ENCODE measurements at regions not wholly inside any gene's neighbourhood (a gene's known extent, or its start where the extent isn't known, plus 50 kb on each side); places are given as distances from the start of the nearest gene placed in this dataset.

DNA sequence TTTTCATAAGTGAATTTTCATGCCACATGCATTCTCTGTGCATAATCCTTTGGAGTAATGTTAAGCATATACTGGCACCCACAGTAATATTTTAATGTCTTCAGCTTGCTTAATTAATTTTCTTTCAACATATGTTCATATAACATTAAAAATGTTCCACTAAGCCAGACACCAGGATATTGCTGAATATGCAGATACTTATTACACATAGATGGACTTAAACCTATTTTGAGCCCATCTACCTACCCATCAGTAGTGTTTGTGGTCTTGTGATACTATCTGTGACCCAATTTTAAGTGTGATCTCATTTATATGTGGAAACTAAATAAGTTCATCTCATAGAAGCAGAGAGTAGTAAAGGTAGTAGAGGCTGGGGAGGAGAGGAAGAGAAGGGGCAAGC is 379.5 kb upstream of the JAG1 start:
- no peaks in the 10 kb centered on the region for H3K4me1 ChIP-seq (ENCODE audit: control insufficient read depth in 3 of 3, insufficient read depth in 3 of 3, low read length in 3 of 3)

GRCh38 chr20:11054266-11054993 is 380.6 kb upstream of the JAG1 start:
- Histone ChIP-seq H3K36me3 (ENCODE audit: control insufficient read depth in 3 of 3, insufficient read depth in 3 of 3, low read length in 3 of 3) (no peaks in the 10 kb centered on the region), H3K9ac (ENCODE audit: low read depth in 1 of 3, low read length in 3 of 3) (no peak overlapping the region), H3K4me3 (ENCODE audit: low read length in 3 of 3) (no peak overlapping the region), H3K9me3 (ENCODE audit: control insufficient read depth in 3 of 3, low read length in 3 of 3) (no peaks in the 10 kb centered on the region), H3K27me3 (ENCODE audit: control insufficient read depth in 3 of 3, insufficient read depth in 3 of 3, low read length in 3 of 3) (no peaks in the 10 kb centered on the region), H3K4me1 (ENCODE audit: control insufficient read depth in 3 of 3, insufficient read depth in 3 of 3, low read length in 3 of 3) (no peaks in the 10 kb centered on the region), H3K27ac (ENCODE audit: low read depth, low read length) (no peak overlapping the region)

More for the DNA sequence above, 379.5 kb upstream of the JAG1 start:
- H3K9me3 ChIP-seq (ENCODE audit: control insufficient read depth in 3 of 3, low read length in 3 of 3): no peaks in the 10 kb centered on the region
- H3K4me3 ChIP-seq (ENCODE audit: low read length in 3 of 3): no peak overlapping the region
- H3K27ac ChIP-seq (ENCODE audit: low read depth, low read length): no peak overlapping the region
- H3K9ac ChIP-seq (ENCODE audit: low read depth in 1 of 3, low read length in 3 of 3): no peak overlapping the region
- no peaks in the 10 kb centered on the region for H3K36me3 ChIP-seq (ENCODE audit: control insufficient read depth in 3 of 3, insufficient read depth in 3 of 3, low read length in 3 of 3)
- H3K27me3 ChIP-seq (ENCODE audit: control insufficient read depth in 3 of 3, insufficient read depth in 3 of 3, low read length in 3 of 3): no peaks in the 10 kb centered on the region

- Histone ChIP-seq H3K4me3 (ENCODE audit: low read length in 3 of 3) (no peak overlapping the region), H3K9me3 (ENCODE audit: control insufficient read depth in 3 of 3, low read length in 3 of 3) (no peaks in the 10 kb centered on the region), H3K27me3 (ENCODE audit: control insufficient read depth in 3 of 3, insufficient read depth in 3 of 3, low read length in 3 of 3) (no peaks in the 10 kb centered on the region), H3K36me3 (ENCODE audit: control insufficient read depth in 3 of 3, insufficient read depth in 3 of 3, low read length in 3 of 3) (no peaks in the 10 kb centered on the region), H3K27ac (ENCODE audit: low read depth, low read length) (no peak overlapping the region), H3K4me1 (ENCODE audit: control insufficient read depth in 3 of 3, insufficient read depth in 3 of 3, low read length in 3 of 3) (no peaks in the 10 kb centered on the region), H3K9ac (ENCODE audit: low read depth in 1 of 3, low read length in 3 of 3) (no peak overlapping the region)
Observed at GRCh38 chr20:11056414-11056813, 382.6 kb upstream of the JAG1 start.

GRCh38 chr20:11057624-11058023 is 383.8 kb upstream of the JAG1 start:
- Histone ChIP-seq H3K4me3 (ENCODE audit: low read length in 3 of 3) (no peak overlapping the region), H3K27ac (ENCODE audit: low read depth, low read length) (no peak overlapping the region), H3K4me1 (ENCODE audit: control insufficient read depth in 3 of 3, insufficient read depth in 3 of 3, low read length in 3 of 3) (no peaks in the 10 kb centered on the region), H3K27me3 (ENCODE audit: control insufficient read depth in 3 of 3, insufficient read depth in 3 of 3, low read length in 3 of 3) (no peaks in the 10 kb centered on the region), H3K9me3 (ENCODE audit: control insufficient read depth in 3 of 3, low read length in 3 of 3) (no peaks in the 10 kb centered on the region), H3K9ac (ENCODE audit: low read depth in 1 of 3, low read length in 3 of 3) (no peak overlapping the region), H3K36me3 (ENCODE audit: control insufficient read depth in 3 of 3, insufficient read depth in 3 of 3, low read length in 3 of 3) (no peaks in the 10 kb centered on the region)

DNA sequence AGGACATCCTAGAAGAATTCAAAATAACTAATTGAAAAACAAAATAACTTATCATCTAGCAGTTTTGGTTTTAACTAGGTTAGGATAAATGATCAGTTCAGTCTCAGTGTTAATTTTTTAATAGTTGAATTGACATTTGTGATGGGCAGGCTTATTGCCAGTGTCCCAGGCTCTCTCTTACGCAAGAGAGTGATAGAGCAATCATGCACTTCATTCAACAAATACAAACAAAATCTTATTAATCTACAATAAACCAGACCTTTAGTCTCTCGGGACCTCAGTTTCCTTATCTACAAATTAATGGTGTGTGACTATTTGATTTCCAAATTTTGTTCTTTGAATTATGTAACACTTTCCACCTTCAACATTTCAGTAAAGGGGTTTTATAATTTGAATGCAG is 385.9 kb upstream of the JAG1 start:
- Histone ChIP-seq H3K9ac (ENCODE audit: low read depth in 1 of 3, low read length in 3 of 3) (no peak overlapping the region), H3K4me3 (ENCODE audit: low read length in 3 of 3) (no peak overlapping the region), H3K27me3 (ENCODE audit: control insufficient read depth in 3 of 3, insufficient read depth in 3 of 3, low read length in 3 of 3) (no peaks in the 10 kb centered on the region), H3K36me3 (ENCODE audit: control insufficient read depth in 3 of 3, insufficient read depth in 3 of 3, low read length in 3 of 3) (no peaks in the 10 kb centered on the region), H3K27ac (ENCODE audit: low read depth, low read length) (no peak overlapping the region), H3K9me3 (ENCODE audit: control insufficient read depth in 3 of 3, low read length in 3 of 3) (no peaks in the 10 kb centered on the region), H3K4me1 (ENCODE audit: control insufficient read depth in 3 of 3, insufficient read depth in 3 of 3, low read length in 3 of 3) (no peaks in the 10 kb centered on the region)

- peaks cover 0 to 4% (median 0%) of the 10 kb centered on the region in 3 donors for H3K4me1 ChIP-seq (ENCODE audit: control insufficient read depth in 3 of 3, insufficient read depth in 3 of 3, low read length in 3 of 3)
- no peak overlapping the region for H3K9ac ChIP-seq (ENCODE audit: low read depth in 1 of 3, low read length in 3 of 3)
- no peaks in the 10 kb centered on the region for H3K36me3 ChIP-seq (ENCODE audit: control insufficient read depth in 3 of 3, insufficient read depth in 3 of 3, low read length in 3 of 3)
- H3K9me3 ChIP-seq (ENCODE audit: control insufficient read depth in 3 of 3, low read length in 3 of 3): no peaks in the 10 kb centered on the region
- H3K27me3 ChIP-seq (ENCODE audit: control insufficient read depth in 3 of 3, insufficient read depth in 3 of 3, low read length in 3 of 3): no peaks in the 10 kb centered on the region
- no peak overlapping the region for H3K4me3 ChIP-seq (ENCODE audit: low read length in 3 of 3)
- H3K27ac ChIP-seq (ENCODE audit: low read depth, low read length): no peak overlapping the region
Observed at GRCh38 chr20:11060423-11061185, 386.8 kb upstream of the JAG1 start.

- Histone ChIP-seq H3K4me1 (ENCODE audit: control insufficient read depth in 3 of 3, insufficient read depth in 3 of 3, low read length in 3 of 3) (peaks cover 0 to 9% (median 4%) of the 10 kb centered on the region in 3 donors), H3K27me3 (ENCODE audit: control insufficient read depth in 3 of 3, insufficient read depth in 3 of 3, low read length in 3 of 3) (no peaks in the 10 kb centered on the region), H3K36me3 (ENCODE audit: control insufficient read depth in 3 of 3, insufficient read depth in 3 of 3, low read length in 3 of 3) (no peaks in the 10 kb centered on the region), H3K4me3 (ENCODE audit: low read length in 3 of 3) (no peak overlapping the region), H3K9me3 (ENCODE audit: control insufficient read depth in 3 of 3, low read length in 3 of 3) (no peaks in the 10 kb centered on the region), H3K27ac (ENCODE audit: low read depth, low read length) (no peak overlapping the region), H3K9ac (ENCODE audit: low read depth in 1 of 3, low read length in 3 of 3) (no peak overlapping the region)
Observed at GRCh38 chr20:11063444-11063843, 389.6 kb upstream of the JAG1 start.

DNA sequence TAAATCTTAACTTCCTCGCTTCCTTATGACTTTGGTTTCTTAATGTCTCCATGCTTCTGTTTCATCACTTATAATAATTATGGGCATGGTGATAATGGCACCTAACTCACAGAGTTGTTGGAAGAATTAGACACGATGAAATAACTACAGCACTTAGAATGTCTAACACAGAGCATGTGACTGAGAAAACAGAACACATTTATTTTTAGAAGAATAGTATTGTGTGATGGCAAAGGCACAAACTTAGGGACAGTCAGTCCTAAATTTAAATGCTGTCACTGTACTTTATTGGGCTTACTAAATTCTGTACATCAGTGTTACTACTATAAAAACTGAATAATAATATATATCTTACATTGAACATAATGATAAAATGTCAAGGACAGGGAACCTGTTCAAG is 391.1 kb upstream of the JAG1 start:
- Histone ChIP-seq H3K27ac (ENCODE audit: low read depth, low read length) (no peak overlapping the region), H3K4me1 (ENCODE audit: control insufficient read depth in 3 of 3, insufficient read depth in 3 of 3, low read length in 3 of 3) (peaks cover 0 to 9% (median 4%) of the 10 kb centered on the region in 3 donors), H3K27me3 (ENCODE audit: control insufficient read depth in 3 of 3, insufficient read depth in 3 of 3, low read length in 3 of 3) (no peaks in the 10 kb centered on the region), H3K4me3 (ENCODE audit: low read length in 3 of 3) (no peak overlapping the region), H3K9me3 (ENCODE audit: control insufficient read depth in 3 of 3, low read length in 3 of 3) (no peaks in the 10 kb centered on the region), H3K36me3 (ENCODE audit: control insufficient read depth in 3 of 3, insufficient read depth in 3 of 3, low read length in 3 of 3) (no peaks in the 10 kb centered on the region), H3K9ac (ENCODE audit: low read depth in 1 of 3, low read length in 3 of 3) (no peak overlapping the region)

DNA sequence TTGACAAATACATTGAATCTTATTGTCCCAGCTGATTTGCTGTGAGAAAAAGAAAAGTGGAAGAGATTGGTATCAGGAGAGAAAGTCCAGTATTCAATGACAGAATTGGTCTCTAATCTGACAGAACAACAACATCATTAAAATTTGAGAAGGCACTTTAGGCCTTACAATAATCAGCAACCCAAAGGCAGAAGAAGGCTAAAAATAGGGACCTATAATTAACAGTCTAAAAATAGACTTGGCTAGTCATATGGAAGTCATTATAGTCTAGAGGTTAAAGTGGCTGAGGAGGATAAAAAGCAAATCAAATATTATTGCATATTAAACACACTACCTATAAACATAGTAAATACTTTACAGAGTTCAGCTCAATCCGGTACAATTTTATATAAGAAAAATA is 393.6 kb upstream of the JAG1 start:
- Histone ChIP-seq H3K27ac (ENCODE audit: low read depth, low read length) (no peak overlapping the region), H3K4me1 (ENCODE audit: control insufficient read depth in 3 of 3, insufficient read depth in 3 of 3, low read length in 3 of 3) (peaks cover 0 to 9% (median 4%) of the 10 kb centered on the region in 3 donors), H3K9ac (ENCODE audit: low read depth in 1 of 3, low read length in 3 of 3) (no peak overlapping the region), H3K36me3 (ENCODE audit: control insufficient read depth in 3 of 3, insufficient read depth in 3 of 3, low read length in 3 of 3) (no peaks in the 10 kb centered on the region), H3K27me3 (ENCODE audit: control insufficient read depth in 3 of 3, insufficient read depth in 3 of 3, low read length in 3 of 3) (no peaks in the 10 kb centered on the region), H3K9me3 (ENCODE audit: control insufficient read depth in 3 of 3, low read length in 3 of 3) (no peaks in the 10 kb centered on the region), H3K4me3 (ENCODE audit: low read length in 3 of 3) (no peak overlapping the region)

- H3K36me3 ChIP-seq (ENCODE audit: control insufficient read depth in 3 of 3, insufficient read depth in 3 of 3, low read length in 3 of 3): no peaks in the 10 kb centered on the region
- no peaks in the 10 kb centered on the region for H3K27me3 ChIP-seq (ENCODE audit: control insufficient read depth in 3 of 3, insufficient read depth in 3 of 3, low read length in 3 of 3)
- H3K4me1 ChIP-seq (ENCODE audit: control insufficient read depth in 3 of 3, insufficient read depth in 3 of 3, low read length in 3 of 3): no peaks in the 10 kb centered on the region
- no peaks in the 10 kb centered on the region for H3K9me3 ChIP-seq (ENCODE audit: control insufficient read depth in 3 of 3, low read length in 3 of 3)
- no peak overlapping the region for H3K9ac ChIP-seq (ENCODE audit: low read depth in 1 of 3, low read length in 3 of 3)
- H3K4me3 ChIP-seq (ENCODE audit: low read length in 3 of 3): no peak overlapping the region
- H3K27ac ChIP-seq (ENCODE audit: low read depth, low read length): no peak overlapping the region
Observed at GRCh38 chr20:11072982-11073381, 399.2 kb upstream of the JAG1 start.

Measured in skeletal muscle tissue (tissue), 3 donors.